ENCODE measurements at regions not wholly inside any gene's neighbourhood (a gene's known extent, or its start where the extent isn't known, plus 50 kb on each side); places are given as distances from the start of the nearest gene placed in this dataset.

DNA sequence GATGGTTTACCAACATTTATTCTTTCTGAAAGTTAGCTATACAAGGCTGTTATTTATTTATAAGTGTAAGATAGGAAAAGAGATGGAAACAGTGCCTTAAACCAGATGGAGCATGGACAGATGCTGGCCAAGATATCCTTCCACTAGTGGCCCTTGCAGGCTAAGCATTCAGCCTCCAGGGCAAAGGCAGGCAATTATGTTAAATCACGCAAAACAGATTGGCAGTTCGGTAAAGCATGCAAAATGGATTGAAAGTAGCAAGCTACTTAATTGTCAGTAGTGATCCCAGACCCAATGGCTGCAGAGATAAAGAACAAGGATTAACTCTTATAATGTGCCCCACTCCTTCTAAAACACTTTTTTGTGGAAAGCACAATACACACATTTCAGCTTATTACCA lies 105.4 kb upstream of the MAP4K3 start:
- no peak for DNase-seq (ENCODE audit: low spot score)
- peaks cover 5% of the 10 kb centered on the region for H3K9me3 Mint-ChIP-seq (ENCODE audit: low read depth)
- H3K4me1 Mint-ChIP-seq (ENCODE audit: low read depth) = no peaks in the 10 kb centered on the region
- H3K27ac Mint-ChIP-seq (ENCODE audit: unreplicated experiment) = no peak overlapping the region
- no peaks in the 10 kb centered on the region for H3K27me3 Mint-ChIP-seq (ENCODE audit: low read depth)
- no peaks in the 10 kb centered on the region for H3K36me3 Mint-ChIP-seq (ENCODE audit: low read depth)
- H3K4me3 Mint-ChIP-seq (ENCODE audit: unreplicated experiment) = no peak overlapping the region
- no peak for TF ChIP-seq CTCF (IDR thresholded peaks at IDR 0.05)

DNA sequence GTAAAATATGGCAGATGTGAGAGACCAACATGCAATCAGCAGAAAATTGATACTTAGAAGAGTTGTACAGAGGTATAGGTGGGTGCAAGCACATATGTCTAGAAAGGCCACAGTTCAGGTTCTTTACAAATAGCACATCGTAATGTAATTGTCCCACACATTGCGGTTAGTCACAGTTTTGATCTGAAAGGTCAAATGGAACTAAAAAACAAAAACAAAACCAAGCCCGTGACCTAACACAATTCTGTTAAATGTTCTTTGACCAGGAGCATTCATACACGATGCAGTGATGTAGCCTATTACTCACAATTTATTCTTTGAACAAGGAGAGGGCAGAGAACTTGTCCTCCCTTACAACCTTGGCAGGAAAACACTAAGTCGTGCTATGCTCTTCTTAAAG lies 108.9 kb upstream of the MAP4K3 start:
- Mint-ChIP-seq H3K27ac (ENCODE audit: unreplicated experiment) (no peak overlapping the region), H3K36me3 (ENCODE audit: low read depth) (no peaks in the 10 kb centered on the region), H3K9me3 (ENCODE audit: low read depth) (peaks cover 5% of the 10 kb centered on the region), H3K27me3 (ENCODE audit: low read depth) (no peaks in the 10 kb centered on the region), H3K4me3 (ENCODE audit: unreplicated experiment) (no peak overlapping the region), H3K4me1 (ENCODE audit: low read depth) (peaks cover 6% of the 10 kb centered on the region)
- TF ChIP-seq CTCF (IDR thresholded peaks at IDR 0.05) = no peak
- DNase-seq (ENCODE audit: low spot score) = no peak

DNA sequence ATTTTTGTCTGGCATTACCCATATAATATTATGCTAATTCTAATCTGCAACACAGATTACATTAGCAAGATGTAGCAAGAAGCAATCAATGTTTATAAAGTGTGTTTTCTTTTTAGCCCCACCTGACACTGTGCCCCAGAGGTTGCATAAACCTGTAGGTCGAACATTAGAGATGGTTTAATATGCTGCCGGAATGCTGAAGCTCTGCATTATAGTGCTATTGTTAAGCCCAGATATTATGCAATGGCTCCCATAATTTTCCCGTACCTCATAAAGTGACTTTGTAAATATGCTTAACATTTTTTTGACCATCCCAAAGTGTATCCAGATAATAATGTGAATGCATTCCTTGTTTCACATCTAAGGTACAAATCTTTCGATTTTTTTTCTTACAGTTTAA lies 109.3 kb upstream of the MAP4K3 start:
- no peak overlapping the region for H3K27ac Mint-ChIP-seq (ENCODE audit: unreplicated experiment)
- no peaks in the 10 kb centered on the region for H3K36me3 Mint-ChIP-seq (ENCODE audit: low read depth)
- H3K4me3 Mint-ChIP-seq (ENCODE audit: unreplicated experiment) = no peak overlapping the region
- no peak for TF ChIP-seq CTCF (IDR thresholded peaks at IDR 0.05)
- no peaks in the 10 kb centered on the region for H3K27me3 Mint-ChIP-seq (ENCODE audit: low read depth)
- DNase-seq (ENCODE audit: low spot score) = no peak
- H3K9me3 Mint-ChIP-seq (ENCODE audit: low read depth) = peaks cover 5% of the 10 kb centered on the region
- peaks cover 9% of the 10 kb centered on the region for H3K4me1 Mint-ChIP-seq (ENCODE audit: low read depth)

DNA sequence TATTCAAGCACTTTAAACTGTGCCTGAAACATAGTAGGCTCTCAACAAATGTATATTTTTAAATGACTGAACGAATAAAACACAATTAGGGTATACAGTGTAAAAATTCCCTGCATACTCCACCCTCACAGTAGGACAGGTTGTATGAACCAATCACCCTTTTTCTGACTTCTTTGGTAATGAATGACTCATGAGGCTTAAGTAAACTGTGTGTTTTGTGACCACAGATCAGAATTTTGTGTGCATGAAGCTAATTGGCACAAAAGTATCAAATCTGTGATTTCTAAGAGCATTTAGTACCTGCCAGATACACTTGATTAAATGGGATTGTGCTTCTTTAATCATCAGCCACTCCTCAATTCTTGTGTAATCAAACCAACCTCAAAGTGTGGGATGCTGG lies 109.9 kb upstream of the MAP4K3 start:
- H3K27me3 Mint-ChIP-seq (ENCODE audit: low read depth) = no peaks in the 10 kb centered on the region
- H3K27ac Mint-ChIP-seq (ENCODE audit: unreplicated experiment) = no peak overlapping the region
- TF ChIP-seq CTCF (IDR thresholded peaks at IDR 0.05) = no peak
- H3K4me3 Mint-ChIP-seq (ENCODE audit: unreplicated experiment) = no peak overlapping the region
- no peak for DNase-seq (ENCODE audit: low spot score)
- peaks cover 9% of the 10 kb centered on the region for H3K4me1 Mint-ChIP-seq (ENCODE audit: low read depth)
- H3K36me3 Mint-ChIP-seq (ENCODE audit: low read depth) = no peaks in the 10 kb centered on the region
- H3K9me3 Mint-ChIP-seq (ENCODE audit: low read depth) = peaks cover 5% of the 10 kb centered on the region

DNA sequence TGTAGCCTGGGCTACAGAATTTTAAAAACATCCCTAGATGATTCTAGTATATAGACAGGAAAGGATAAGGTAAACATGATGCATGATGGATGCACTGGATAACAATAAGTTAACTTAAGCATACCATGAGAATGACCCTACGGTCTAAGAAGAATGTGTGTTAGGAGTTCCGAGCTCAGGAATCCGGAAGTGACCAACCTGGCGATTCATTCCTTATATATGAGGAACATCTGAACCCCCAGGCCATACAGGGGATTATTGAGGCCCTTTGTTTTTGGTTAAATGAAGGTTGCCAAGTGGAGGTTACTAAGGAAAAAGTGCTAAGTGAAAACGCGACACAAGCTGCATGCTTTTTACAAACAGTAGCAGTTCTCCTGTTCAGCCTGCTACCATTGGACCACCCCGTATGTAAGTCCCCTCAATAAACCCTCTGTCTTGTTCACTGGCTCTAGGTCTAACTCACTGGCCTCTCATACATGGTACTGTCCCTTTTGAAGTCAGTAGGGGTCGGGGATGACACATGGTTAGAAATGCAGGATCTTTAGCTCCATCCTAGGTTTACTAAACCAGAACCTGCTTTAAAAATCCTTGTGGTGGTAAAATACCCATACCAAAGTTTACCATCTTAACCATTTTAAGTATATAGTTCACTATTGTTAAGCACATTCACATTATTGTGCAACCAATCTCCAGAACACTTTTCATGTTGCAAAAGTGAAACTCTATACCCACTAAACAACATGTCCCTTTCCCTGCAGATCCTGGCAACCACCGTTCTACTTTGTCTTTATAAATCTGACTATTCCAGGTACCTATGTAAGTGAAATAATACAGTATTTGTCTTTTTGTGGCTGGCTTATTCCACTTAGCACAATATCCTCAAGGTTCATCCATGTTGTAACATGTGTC lies 111.0 kb upstream of the MAP4K3 start:
- H3K27me3 Mint-ChIP-seq (ENCODE audit: low read depth) = no peaks in the 10 kb centered on the region
- H3K9me3 Mint-ChIP-seq (ENCODE audit: low read depth) = peaks cover 6% of the 10 kb centered on the region
- peaks cover 9% of the 10 kb centered on the region for H3K4me1 Mint-ChIP-seq (ENCODE audit: low read depth)
- no peak overlapping the region for H3K27ac Mint-ChIP-seq (ENCODE audit: unreplicated experiment)
- DNase-seq (ENCODE audit: low spot score) = no peak
- TF ChIP-seq CTCF (IDR thresholded peaks at IDR 0.05) = no peak
- no peaks in the 10 kb centered on the region for H3K36me3 Mint-ChIP-seq (ENCODE audit: low read depth)
- H3K4me3 Mint-ChIP-seq (ENCODE audit: unreplicated experiment) = no peak overlapping the region
